Tibial nerve (tissue), 4 donors: ENCODE measurements at regions not wholly inside any gene's neighbourhood (a gene's known extent, or its start where the extent isn't known, plus 50 kb on each side); places are given as distances from the start of the nearest gene placed in this dataset.
"Not testable (repeated sequence)": the region's sequence is repeated elsewhere in the genome, so short reads cannot be mapped to it uniquely, and the experiment has no call there.

Source experiments
- CTCF ChIP-seq, 5 experiments: fragments of 200-600 bp in 3 of 5; fragments of 450-650 bp in 2 of 5; sonication (generic) in 3 of 5; IDR thresholded peaks; one replicate each; pipeline ENCODE4 v1.5.1; 2016 to 2019; ENCODE audit warnings: antibody characterized with exemption in 5 of 5, mild to moderate bottlenecking in 3 of 5, moderate library complexity in 2 of 5
- EP300 ChIP-seq, 2 donors: sonication (generic); formaldehyde crosslinking; IDR thresholded peaks; one replicate each; pipeline ENCODE4 v1.6.1; 2017; ENCODE audit warnings: antibody characterized with exemption in 2 of 2, mild to moderate bottlenecking in 1 of 2
- POLR2A ChIP-seq, 2 donors: fragments of 450-650 bp; IDR thresholded peaks; one replicate each; pipeline ENCODE4 v1.6.1; 2017; ENCODE audit warnings: antibody characterized with exemption in 2 of 2, mild to moderate bottlenecking in 2 of 2, moderate library complexity in 2 of 2

- not testable (repeated sequence) for TF ChIP-seq CTCF, EP300, POLR2A (IDR thresholded peaks at IDR 0.05)
These were observed 804.2 kb downstream of the PRIM2 start for GRCh38 chr6:58121616-58122015.
